ENCODE measurements at regions not wholly inside any gene's neighbourhood (a gene's known extent, or its start where the extent isn't known, plus 50 kb on each side); places are given as distances from the start of the nearest gene placed in this dataset.
"Not testable (repeated sequence)": the region's sequence is repeated elsewhere in the genome, so short reads cannot be mapped to it uniquely, and the experiment has no call there.

- DNase-seq (ENCODE audit: low spot score) (no peak), ATAC-seq (ENCODE audit: low read depth) (no peak)
Observed at GRCh38 chr6:80872951-80873308, 766.5 kb downstream of the BCKDHB start.

DNA sequence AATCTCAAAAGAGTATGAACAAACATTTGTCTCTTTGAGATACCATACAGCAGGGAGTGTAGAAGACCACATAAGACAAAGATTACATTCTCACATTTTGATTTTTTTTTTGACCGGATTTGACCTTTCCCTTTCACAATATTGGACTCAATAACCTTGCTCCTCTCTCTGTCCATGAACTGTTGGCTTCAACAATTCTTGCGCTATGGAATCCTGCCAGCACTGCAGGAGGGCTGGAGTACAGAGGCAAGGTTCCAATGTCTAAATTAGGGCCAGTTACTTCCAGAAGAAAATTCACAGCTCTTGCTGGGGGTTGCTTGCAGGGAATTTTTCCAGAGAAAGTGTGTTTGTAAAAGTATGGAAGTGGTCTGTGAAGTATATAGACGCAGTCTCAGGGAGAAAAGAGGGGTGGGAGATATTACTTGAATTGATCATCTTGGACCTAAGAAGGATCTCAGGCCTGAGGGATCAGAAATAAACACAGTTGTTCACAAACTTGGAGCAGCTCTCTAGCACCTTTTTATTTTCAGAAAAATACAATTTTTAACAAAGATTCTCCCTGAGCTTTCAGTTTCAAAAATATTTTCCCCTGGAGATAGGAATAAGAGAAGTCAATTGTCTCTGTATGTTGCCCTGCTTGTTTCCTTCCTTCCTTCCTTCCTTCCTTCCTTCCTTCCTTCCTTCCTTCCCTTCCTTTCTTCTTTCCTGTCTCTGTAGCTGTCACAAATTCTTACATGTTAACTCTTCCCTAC is 765.9 kb downstream of the BCKDHB start:
- H3K4me3 ChIP-seq (ENCODE audit: severe bottlenecking) = no peak overlapping the region
- ATAC-seq (ENCODE audit: low read depth) (no peak), DNase-seq (ENCODE audit: low spot score) (no peak)
- H3K27ac ChIP-seq (ENCODE audit: poor library complexity, severe bottlenecking) = no peak overlapping the region
- TF ChIP-seq, protein P1, sequence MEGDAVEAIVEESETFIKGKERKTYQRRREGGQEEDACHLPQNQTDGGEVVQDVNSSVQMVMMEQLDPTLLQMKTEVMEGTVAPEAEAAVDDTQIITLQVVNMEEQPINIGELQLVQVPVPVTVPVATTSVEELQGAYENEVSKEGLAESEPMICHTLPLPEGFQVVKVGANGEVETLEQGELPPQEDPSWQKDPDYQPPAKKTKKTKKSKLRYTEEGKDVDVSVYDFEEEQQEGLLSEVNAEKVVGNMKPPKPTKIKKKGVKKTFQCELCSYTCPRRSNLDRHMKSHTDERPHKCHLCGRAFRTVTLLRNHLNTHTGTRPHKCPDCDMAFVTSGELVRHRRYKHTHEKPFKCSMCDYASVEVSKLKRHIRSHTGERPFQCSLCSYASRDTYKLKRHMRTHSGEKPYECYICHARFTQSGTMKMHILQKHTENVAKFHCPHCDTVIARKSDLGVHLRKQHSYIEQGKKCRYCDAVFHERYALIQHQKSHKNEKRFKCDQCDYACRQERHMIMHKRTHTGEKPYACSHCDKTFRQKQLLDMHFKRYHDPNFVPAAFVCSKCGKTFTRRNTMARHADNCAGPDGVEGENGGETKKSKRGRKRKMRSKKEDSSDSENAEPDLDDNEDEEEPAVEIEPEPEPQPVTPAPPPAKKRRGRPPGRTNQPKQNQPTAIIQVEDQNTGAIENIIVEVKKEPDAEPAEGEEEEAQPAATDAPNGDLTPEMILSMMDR (IDR thresholded peaks at IDR 0.05; ENCODE audit: poor library complexity, severe bottlenecking) = no peak
- H3K9me3 ChIP-seq (ENCODE audit: severe bottlenecking) = no peaks in the 10 kb centered on the region
- H3K27me3 ChIP-seq (ENCODE audit: insufficient read depth, poor library complexity, severe bottlenecking) = no peaks in the 10 kb centered on the region
- no peaks in the 10 kb centered on the region for H3K36me3 ChIP-seq (ENCODE audit: low read depth)
- H3K4me1 ChIP-seq (ENCODE audit: insufficient read depth, poor library complexity, severe bottlenecking) = no peaks in the 10 kb centered on the region

More at GRCh38 chr6:80872951-80873308, 766.5 kb downstream of the BCKDHB start:
- Histone ChIP-seq H3K36me3 (ENCODE audit: low read depth) (no peaks in the 10 kb centered on the region), H3K4me1 (ENCODE audit: insufficient read depth, poor library complexity, severe bottlenecking) (no peaks in the 10 kb centered on the region), H3K4me3 (ENCODE audit: severe bottlenecking) (no peak overlapping the region), H3K9me3 (ENCODE audit: severe bottlenecking) (no peaks in the 10 kb centered on the region), H3K27me3 (ENCODE audit: insufficient read depth, poor library complexity, severe bottlenecking) (no peaks in the 10 kb centered on the region), H3K27ac (ENCODE audit: poor library complexity, severe bottlenecking) (no peak overlapping the region)
- TF ChIP-seq, protein P1 (IDR thresholded peaks at IDR 0.05; ENCODE audit: poor library complexity, severe bottlenecking) = no peak

DNA sequence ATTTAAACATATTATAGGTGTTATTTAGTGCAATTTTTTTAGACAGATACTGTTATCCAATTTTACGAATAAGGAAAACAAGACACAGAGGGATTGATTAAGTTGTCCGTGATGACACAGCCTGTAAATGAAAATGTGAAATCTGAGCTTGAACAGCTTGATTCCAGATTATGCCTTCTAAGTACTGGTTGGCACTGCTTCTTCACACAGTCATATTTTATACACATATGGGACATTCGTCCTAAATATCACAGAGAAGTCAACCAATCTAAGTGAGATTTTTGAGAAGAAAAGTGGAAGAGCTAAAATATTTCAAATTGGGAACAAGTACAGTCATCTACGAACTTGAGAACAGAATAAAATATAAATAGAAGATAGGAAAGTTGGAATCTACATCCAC is 756.3 kb downstream of the BCKDHB start:
- Histone ChIP-seq H3K9me3 (ENCODE audit: severe bottlenecking) (no peaks in the 10 kb centered on the region), H3K4me3 (ENCODE audit: severe bottlenecking) (no peak overlapping the region), H3K36me3 (ENCODE audit: low read depth) (no peaks in the 10 kb centered on the region), H3K27me3 (ENCODE audit: insufficient read depth, poor library complexity, severe bottlenecking) (no peaks in the 10 kb centered on the region), H3K4me1 (ENCODE audit: insufficient read depth, poor library complexity, severe bottlenecking) (no peaks in the 10 kb centered on the region), H3K27ac (ENCODE audit: poor library complexity, severe bottlenecking) (no peak overlapping the region)
- ATAC-seq (ENCODE audit: low read depth) (no peak), DNase-seq (ENCODE audit: low spot score) (no peak)
- TF ChIP-seq, protein P1 (IDR thresholded peaks at IDR 0.05; ENCODE audit: poor library complexity, severe bottlenecking) = no peak

DNA sequence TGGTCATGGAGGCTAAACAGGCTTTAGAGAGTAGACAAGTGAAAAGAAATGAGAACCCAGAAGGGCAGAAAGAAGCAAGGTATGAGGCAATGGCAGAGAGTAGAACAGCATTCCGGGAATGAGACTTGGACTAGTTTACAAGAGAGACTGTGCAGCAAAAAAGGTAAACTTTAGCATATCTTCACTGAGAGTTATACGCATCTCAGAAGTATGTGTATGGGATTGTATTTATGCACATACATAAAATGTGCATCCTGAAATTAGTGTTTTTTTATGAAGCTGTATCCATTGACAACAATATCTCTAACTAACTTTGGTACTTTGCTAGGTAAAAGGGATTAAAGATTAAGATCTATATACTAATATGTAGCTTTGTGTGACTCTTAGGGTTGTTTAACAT is 753.6 kb downstream of the BCKDHB start:
- DNase-seq (ENCODE audit: low spot score) (no peak), ATAC-seq (ENCODE audit: low read depth) (no peak; the same call in 2 of the 3 replicates)
- Histone ChIP-seq H3K4me1 (ENCODE audit: insufficient read depth, poor library complexity, severe bottlenecking) (no peaks in the 10 kb centered on the region), H3K27ac (ENCODE audit: poor library complexity, severe bottlenecking) (no peak overlapping the region), H3K4me3 (ENCODE audit: severe bottlenecking) (no peak overlapping the region), H3K36me3 (ENCODE audit: low read depth) (no peaks in the 10 kb centered on the region), H3K27me3 (ENCODE audit: insufficient read depth, poor library complexity, severe bottlenecking) (no peaks in the 10 kb centered on the region), H3K9me3 (ENCODE audit: severe bottlenecking) (no peaks in the 10 kb centered on the region)
- TF ChIP-seq, protein P1 (IDR thresholded peaks at IDR 0.05; ENCODE audit: poor library complexity, severe bottlenecking) = no peak

DNA sequence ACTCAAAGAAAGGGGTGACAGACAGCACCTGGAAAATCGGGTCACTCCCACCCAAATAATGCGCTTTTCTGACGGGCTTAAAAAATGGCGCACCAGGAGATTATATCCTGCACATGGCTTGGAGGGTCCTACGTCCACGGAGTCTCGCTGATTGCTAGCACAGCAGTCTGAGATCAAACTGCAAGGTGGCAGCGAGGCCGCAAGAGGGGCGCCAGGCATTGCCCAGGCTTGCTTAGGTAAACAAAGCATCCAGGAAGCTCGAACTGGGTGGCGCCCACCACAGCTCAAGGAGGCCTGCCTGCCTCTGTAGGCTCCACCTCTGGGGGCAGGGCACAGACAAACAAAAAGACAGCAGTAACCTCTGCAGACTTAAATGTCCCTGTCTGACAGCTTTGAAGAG is 741.5 kb downstream of the BCKDHB start:
- H3K4me3 ChIP-seq (ENCODE audit: severe bottlenecking); DNase-seq (ENCODE audit: low spot score); H3K36me3 ChIP-seq (ENCODE audit: low read depth); H3K9me3 ChIP-seq (ENCODE audit: severe bottlenecking); ATAC-seq (ENCODE audit: low read depth); H3K27ac ChIP-seq (ENCODE audit: poor library complexity, severe bottlenecking); H3K4me1 ChIP-seq (ENCODE audit: insufficient read depth, poor library complexity, severe bottlenecking); H3K27me3 ChIP-seq (ENCODE audit: insufficient read depth, poor library complexity, severe bottlenecking): not testable (repeated sequence)
